ENCODE measurements at regions not wholly inside any gene's neighbourhood (a gene's known extent, or its start where the extent isn't known, plus 50 kb on each side); places are given as distances from the start of the nearest gene placed in this dataset.

GRCh38 chr2:133802409-133803039 is 234.3 kb upstream of the NCKAP5 start:
- TF ChIP-seq TAF1 (IDR thresholded peaks at IDR 0.05; ENCODE audit: borderline replicate concordance, low read depth, low read length) (no peak), RAD21 (IDR thresholded peaks at IDR 0.05; ENCODE audit: low read length) (no peak), PBX3 (IDR thresholded peaks at IDR 0.05) (no peak)
- Histone ChIP-seq H3K27ac (ENCODE audit: low read depth in 2 of 2, low read length in 1 of 2) (no peak overlapping the region), H3K9ac (no peak overlapping the region), H3K27me3 (ENCODE audit: insufficient read depth) (no peaks in the 10 kb centered on the region), H3K4me3 (ENCODE audit: low read depth in 2 of 2, low read length in 1 of 2) (no peak overlapping the region), H4K20me1 (ENCODE audit: insufficient read depth) (no peaks in the 10 kb centered on the region), H3K9me2 (no peaks in the 10 kb centered on the region), H3K79me2 (ENCODE audit: insufficient read depth) (no peaks in the 10 kb centered on the region), H3F3A (replicated peaks; ENCODE audit: insufficient read depth) (no peaks in the 10 kb centered on the region), H3K9me3 (peaks cover 6% of the 10 kb centered on the region; the same call in 1 of the 2 replicates), H3K4me1 (ENCODE audit: control insufficient read depth in 1 of 2, insufficient read depth in 2 of 2, low read depth in 1 of 2, low read length in 1 of 2) (no peaks in the 10 kb centered on the region), H3K4me2 (no peak overlapping the region), H2AFZ (ENCODE audit: low read depth) (no peak overlapping the region), H3K36me3 (replicated peaks in 1 of 2; ENCODE audit: control insufficient read depth in 1 of 2, insufficient read depth in 2 of 2, low read length in 1 of 2) (no peaks in the 10 kb centered on the region)
- ChIA-PET CTCF (no interaction called here), POLR2A (no interaction called here)
- 79% methylated on average over 13 of the region's 13 CpGs for WGBS (ENCODE audit: low lambda C conversion rate)
- no peak for DNase-seq

DNA sequence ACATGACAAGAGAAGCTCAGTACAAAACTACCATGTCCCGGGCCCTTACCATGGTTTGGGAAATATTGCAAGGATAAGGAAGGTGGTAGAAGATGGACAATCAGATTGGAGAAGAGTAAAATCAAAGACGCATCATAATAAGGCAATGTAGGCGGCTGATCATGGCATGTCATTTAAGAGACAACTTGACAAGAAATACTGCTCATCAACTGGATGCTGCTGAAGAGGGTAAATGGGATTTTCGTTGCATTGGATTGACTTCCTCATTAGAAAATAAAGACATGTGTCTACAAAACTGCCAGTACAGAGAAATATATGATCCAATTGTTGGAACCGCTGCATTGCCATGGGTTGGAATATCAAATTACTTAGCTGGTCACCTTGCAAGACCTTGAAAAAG is 238.3 kb upstream of the NCKAP5 start:
- no peaks in the 10 kb centered on the region for H3K27me3 ChIP-seq (ENCODE audit: insufficient read depth)
- no peak overlapping the region for H3K9ac ChIP-seq
- POLR2A ChIA-PET = no interaction called here
- CTCF ChIA-PET = interaction anchor here (1.3 to 1.5 kb wide), 2 partner anchors 11 to 37 kb away, joined by 4 read pairs; no protein-coding TSS in a partner anchor
- peaks cover 3% of the 10 kb centered on the region for H3F3A ChIP-seq (replicated peaks; ENCODE audit: insufficient read depth)
- no peak overlapping the region for H2AFZ ChIP-seq (ENCODE audit: low read depth)
- H3K9me2 ChIP-seq = no peaks in the 10 kb centered on the region
- no peaks in the 10 kb centered on the region for H3K4me1 ChIP-seq (ENCODE audit: control insufficient read depth in 1 of 2, insufficient read depth in 2 of 2, low read depth in 1 of 2, low read length in 1 of 2)
- no peak for TF ChIP-seq REST (IDR thresholded peaks at IDR 0.05; ENCODE audit: low read depth, low read length)
- no peak for TF ChIP-seq PBX3 (IDR thresholded peaks at IDR 0.05)
- TF ChIP-seq, protein P1, sequence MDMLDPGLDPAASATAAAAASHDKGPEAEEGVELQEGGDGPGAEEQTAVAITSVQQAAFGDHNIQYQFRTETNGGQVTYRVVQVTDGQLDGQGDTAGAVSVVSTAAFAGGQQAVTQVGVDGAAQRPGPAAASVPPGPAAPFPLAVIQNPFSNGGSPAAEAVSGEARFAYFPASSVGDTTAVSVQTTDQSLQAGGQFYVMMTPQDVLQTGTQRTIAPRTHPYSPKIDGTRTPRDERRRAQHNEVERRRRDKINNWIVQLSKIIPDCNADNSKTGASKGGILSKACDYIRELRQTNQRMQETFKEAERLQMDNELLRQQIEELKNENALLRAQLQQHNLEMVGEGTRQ (IDR thresholded peaks at IDR 0.05; ENCODE audit: borderline replicate concordance, low read depth, low read length) = no peak
- no peak for TF ChIP-seq SMC3 (IDR thresholded peaks at IDR 0.05; ENCODE audit: low read depth, low read length)
- no peak for TF ChIP-seq MXI1 (IDR thresholded peaks at IDR 0.05; ENCODE audit: low read depth, low read length)
- TF ChIP-seq EZH2phosphoT487 (IDR thresholded peaks at IDR 0.05; ENCODE audit: borderline replicate concordance, low read depth) = no peak
- TF ChIP-seq, protein P2, sequence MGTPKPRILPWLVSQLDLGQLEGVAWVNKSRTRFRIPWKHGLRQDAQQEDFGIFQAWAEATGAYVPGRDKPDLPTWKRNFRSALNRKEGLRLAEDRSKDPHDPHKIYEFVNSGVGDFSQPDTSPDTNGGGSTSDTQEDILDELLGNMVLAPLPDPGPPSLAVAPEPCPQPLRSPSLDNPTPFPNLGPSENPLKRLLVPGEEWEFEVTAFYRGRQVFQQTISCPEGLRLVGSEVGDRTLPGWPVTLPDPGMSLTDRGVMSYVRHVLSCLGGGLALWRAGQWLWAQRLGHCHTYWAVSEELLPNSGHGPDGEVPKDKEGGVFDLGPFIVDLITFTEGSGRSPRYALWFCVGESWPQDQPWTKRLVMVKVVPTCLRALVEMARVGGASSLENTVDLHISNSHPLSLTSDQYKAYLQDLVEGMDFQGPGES (IDR thresholded peaks at IDR 0.05; ENCODE audit: low read depth, low read length) = no peak
- TF ChIP-seq MAX (IDR thresholded peaks at IDR 0.05; ENCODE audit: low read depth) = no peak
- no peak for TF ChIP-seq ELF1 (IDR thresholded peaks at IDR 0.05)
- no peak for TF ChIP-seq NFIC (IDR thresholded peaks at IDR 0.05; ENCODE audit: borderline replicate concordance)
- no peak for TF ChIP-seq SIN3A (IDR thresholded peaks at IDR 0.05; ENCODE audit: borderline replicate concordance, low read depth, low read length)
- TF ChIP-seq TEAD4 (IDR thresholded peaks at IDR 0.05; ENCODE audit: borderline replicate concordance, insufficient read depth) = no peak
- TF ChIP-seq RFX5 (IDR thresholded peaks at IDR 0.05; ENCODE audit: low read length) = no peak
- no peak for TF ChIP-seq GABPA (IDR thresholded peaks at IDR 0.05; ENCODE audit: low read depth)
- TF ChIP-seq MEF2A (IDR thresholded peaks at IDR 0.05; ENCODE audit: borderline replicate concordance, low read depth) = no peak
- H3K4me2 ChIP-seq = no peak overlapping the region
- 84% methylated on average over 5 of the region's 5 CpGs for WGBS (ENCODE audit: low lambda C conversion rate)
- no peak overlapping the region for H3K4me3 ChIP-seq (ENCODE audit: low read depth in 2 of 2, low read length in 1 of 2)
- H4K20me1 ChIP-seq (ENCODE audit: insufficient read depth) = no peaks in the 10 kb centered on the region
- H3K9me3 ChIP-seq = no peaks in the 10 kb centered on the region
- no peak for DNase-seq
- H3K36me3 ChIP-seq (replicated peaks in 1 of 2; ENCODE audit: control insufficient read depth in 1 of 2, insufficient read depth in 2 of 2, low read length in 1 of 2) = no peaks in the 10 kb centered on the region
- H3K79me2 ChIP-seq (ENCODE audit: insufficient read depth) = no peaks in the 10 kb centered on the region
- no peak overlapping the region for H3K27ac ChIP-seq (ENCODE audit: low read depth in 2 of 2, low read length in 1 of 2)
